LNCAP (cell line): ENCODE measurements at regions not wholly inside any gene's neighbourhood (a gene's known extent, or its start where the extent isn't known, plus 50 kb on each side); places are given as distances from the start of the nearest gene placed in this dataset.

ENCODE experiments used
- TF ChIP-seq, protein P1 (sequence below): fragments of 450-650 bp; IDR thresholded peaks from 2 replicates; pipeline ENCODE4 v1.5.1; 2017; ENCODE audit warnings: mild to moderate bottlenecking

DNA sequence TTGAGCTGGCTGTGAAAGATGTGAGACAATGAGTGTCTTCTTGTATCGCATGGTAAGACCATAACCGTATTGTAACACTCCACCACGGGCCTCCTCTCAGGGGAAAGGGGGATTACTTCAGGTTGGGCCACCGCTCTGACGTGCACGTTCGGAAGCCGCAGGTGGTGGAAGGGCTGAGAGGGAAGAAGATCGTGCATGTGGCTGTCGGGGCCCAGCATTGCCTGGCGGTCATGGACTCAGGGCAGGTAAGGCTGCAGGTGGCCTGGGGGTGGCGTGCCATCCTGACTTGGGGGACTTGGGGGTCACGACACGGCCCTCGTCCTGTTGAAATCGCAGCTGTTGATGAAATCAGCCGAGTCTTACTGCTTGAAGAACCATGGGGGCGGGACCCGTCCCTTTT, 87.3 kb upstream of the FAN1 start:
- TF ChIP-seq, protein P1, sequence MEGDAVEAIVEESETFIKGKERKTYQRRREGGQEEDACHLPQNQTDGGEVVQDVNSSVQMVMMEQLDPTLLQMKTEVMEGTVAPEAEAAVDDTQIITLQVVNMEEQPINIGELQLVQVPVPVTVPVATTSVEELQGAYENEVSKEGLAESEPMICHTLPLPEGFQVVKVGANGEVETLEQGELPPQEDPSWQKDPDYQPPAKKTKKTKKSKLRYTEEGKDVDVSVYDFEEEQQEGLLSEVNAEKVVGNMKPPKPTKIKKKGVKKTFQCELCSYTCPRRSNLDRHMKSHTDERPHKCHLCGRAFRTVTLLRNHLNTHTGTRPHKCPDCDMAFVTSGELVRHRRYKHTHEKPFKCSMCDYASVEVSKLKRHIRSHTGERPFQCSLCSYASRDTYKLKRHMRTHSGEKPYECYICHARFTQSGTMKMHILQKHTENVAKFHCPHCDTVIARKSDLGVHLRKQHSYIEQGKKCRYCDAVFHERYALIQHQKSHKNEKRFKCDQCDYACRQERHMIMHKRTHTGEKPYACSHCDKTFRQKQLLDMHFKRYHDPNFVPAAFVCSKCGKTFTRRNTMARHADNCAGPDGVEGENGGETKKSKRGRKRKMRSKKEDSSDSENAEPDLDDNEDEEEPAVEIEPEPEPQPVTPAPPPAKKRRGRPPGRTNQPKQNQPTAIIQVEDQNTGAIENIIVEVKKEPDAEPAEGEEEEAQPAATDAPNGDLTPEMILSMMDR: no peak

DNA sequence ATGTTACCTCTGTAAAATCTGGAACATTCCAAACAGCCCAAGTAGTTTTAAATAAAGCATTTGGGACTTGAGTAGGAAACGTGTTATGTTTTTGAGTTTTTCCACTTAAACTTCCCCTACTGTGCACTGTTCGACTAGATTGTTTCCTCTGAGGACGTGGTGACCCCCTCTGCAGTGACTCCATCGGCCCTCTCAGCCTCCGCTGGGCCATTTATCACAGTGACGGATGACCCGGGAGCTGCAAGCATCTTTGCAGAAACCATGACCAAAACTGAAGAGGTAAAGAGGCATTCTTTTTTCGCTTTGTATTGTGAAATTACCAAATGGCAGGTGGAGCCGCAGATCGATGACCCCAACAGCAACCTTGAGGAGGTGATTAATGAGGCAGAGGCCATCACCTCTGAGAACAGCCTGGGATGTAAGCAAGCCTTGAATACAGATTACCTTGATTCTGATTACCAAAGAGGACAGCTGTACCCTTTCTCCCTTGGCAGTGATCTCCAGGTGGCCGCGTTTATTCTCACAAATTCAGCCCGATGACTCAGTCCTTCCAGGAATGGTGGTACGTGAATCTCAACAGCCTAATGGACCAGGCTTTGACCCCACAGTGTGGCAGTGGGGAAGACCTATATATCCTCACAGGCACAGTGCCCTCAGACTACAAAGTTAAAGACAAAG, 79.1 kb upstream of the FAN1 start:
- TF ChIP-seq, protein P1: no peak

DNA sequence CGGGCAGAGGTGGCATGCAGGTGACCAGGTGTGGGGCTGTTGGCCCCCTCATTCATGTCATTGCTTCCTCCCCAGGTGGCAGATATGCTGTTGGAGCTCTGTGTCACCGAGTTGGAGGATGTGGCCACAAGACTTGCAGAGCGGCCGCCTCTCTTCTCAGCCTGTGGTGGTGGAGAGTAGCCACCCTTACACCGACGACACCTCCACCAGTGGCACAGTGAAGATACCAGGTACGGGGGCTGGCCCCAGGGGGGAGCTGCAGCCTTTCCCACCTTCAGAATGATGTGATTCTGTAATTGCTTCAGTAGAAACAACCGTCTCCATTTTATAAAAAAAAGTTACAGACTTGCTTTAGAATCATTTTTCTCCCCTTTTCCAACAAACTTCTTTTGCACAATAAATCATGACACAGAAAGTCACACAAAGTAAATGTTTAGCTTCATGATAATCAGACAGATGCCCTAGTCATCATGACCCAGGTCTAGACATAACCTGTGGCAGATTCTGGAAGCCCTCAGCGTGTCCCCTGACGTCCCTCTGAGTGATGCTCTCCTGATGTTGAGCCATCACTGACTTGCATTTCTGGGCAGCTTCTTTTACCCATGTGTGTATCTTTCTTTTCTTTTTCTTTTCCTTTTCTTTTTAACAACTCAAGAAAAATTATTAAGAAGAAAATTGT, 76.0 kb upstream of the FAN1 start:
- TF ChIP-seq, protein P1: no peak

DNA sequence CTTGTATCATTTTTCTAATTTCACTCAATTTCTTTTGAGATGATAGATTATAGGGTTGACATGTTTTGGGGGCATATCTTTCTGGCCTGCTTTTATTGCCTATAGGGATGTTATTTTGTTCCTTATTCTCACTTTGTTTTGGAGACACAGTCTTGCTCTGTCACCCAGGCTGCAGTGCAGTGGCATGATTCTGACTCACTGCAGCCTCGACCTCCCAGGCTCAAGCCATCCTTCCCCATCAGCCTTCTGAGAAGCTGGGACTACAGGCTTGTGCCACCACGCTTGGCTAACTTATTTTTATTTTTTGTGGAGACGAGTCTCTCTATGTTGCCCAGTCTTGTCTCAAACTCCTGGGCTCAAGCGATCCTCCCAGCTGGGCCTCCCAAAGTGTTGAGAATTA, 72.8 kb upstream of the FAN1 start:
- TF ChIP-seq, protein P1: no peak
